HL-60 (cell line): ENCODE measurements at regions not wholly inside any gene's neighbourhood (a gene's known extent, or its start where the extent isn't known, plus 50 kb on each side); places are given as distances from the start of the nearest gene placed in this dataset.

Experiments used
- GABPA ChIP-seq: IDR thresholded peaks from 2 replicates; pipeline ENCODE4 v1.6.1; 2012; ENCODE audit warnings: low read depth
- TF ChIP-seq, protein P1 (sequence below): IDR thresholded peaks from one replicate; pipeline ENCODE4 v1.5.1; 2011; ENCODE audit warnings: low read length, control low read depth, inconsistent platforms; ENCODE audit not compliant: insufficient read depth
- TF ChIP-seq, protein P2 (sequence below): IDR thresholded peaks from 2 replicates; pipeline ENCODE4 v1.6.1; 2012; ENCODE audit warnings: low read depth; ENCODE audit not compliant: insufficient replicate concordance

GRCh38 chr22:27381552-27381951 lies 420.0 kb downstream of the MN1 start:
- TF ChIP-seq, protein P1, sequence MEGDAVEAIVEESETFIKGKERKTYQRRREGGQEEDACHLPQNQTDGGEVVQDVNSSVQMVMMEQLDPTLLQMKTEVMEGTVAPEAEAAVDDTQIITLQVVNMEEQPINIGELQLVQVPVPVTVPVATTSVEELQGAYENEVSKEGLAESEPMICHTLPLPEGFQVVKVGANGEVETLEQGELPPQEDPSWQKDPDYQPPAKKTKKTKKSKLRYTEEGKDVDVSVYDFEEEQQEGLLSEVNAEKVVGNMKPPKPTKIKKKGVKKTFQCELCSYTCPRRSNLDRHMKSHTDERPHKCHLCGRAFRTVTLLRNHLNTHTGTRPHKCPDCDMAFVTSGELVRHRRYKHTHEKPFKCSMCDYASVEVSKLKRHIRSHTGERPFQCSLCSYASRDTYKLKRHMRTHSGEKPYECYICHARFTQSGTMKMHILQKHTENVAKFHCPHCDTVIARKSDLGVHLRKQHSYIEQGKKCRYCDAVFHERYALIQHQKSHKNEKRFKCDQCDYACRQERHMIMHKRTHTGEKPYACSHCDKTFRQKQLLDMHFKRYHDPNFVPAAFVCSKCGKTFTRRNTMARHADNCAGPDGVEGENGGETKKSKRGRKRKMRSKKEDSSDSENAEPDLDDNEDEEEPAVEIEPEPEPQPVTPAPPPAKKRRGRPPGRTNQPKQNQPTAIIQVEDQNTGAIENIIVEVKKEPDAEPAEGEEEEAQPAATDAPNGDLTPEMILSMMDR = no peak
- TF ChIP-seq GABPA = no peak
- TF ChIP-seq, protein P2, sequence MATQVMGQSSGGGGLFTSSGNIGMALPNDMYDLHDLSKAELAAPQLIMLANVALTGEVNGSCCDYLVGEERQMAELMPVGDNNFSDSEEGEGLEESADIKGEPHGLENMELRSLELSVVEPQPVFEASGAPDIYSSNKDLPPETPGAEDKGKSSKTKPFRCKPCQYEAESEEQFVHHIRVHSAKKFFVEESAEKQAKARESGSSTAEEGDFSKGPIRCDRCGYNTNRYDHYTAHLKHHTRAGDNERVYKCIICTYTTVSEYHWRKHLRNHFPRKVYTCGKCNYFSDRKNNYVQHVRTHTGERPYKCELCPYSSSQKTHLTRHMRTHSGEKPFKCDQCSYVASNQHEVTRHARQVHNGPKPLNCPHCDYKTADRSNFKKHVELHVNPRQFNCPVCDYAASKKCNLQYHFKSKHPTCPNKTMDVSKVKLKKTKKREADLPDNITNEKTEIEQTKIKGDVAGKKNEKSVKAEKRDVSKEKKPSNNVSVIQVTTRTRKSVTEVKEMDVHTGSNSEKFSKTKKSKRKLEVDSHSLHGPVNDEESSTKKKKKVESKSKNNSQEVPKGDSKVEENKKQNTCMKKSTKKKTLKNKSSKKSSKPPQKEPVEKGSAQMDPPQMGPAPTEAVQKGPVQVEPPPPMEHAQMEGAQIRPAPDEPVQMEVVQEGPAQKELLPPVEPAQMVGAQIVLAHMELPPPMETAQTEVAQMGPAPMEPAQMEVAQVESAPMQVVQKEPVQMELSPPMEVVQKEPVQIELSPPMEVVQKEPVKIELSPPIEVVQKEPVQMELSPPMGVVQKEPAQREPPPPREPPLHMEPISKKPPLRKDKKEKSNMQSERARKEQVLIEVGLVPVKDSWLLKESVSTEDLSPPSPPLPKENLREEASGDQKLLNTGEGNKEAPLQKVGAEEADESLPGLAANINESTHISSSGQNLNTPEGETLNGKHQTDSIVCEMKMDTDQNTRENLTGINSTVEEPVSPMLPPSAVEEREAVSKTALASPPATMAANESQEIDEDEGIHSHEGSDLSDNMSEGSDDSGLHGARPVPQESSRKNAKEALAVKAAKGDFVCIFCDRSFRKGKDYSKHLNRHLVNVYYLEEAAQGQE = no peak
